NT2/D1 (cell line): ENCODE measurements at regions not wholly inside any gene's neighbourhood (a gene's known extent, or its start where the extent isn't known, plus 50 kb on each side); places are given as distances from the start of the nearest gene placed in this dataset.
"Not testable (repeated sequence)": the region's sequence is repeated elsewhere in the genome, so short reads cannot be mapped to it uniquely, and the experiment has no call there.

Experiments
- SUZ12 ChIP-seq: IDR thresholded peaks from 2 replicates; pipeline ENCODE4 v1.6.1; 2011; ENCODE audit not compliant: insufficient read length, insufficient read depth; ENCODE audit errors: extremely low read depth
- YY1 ChIP-seq: IDR thresholded peaks from 2 replicates; pipeline ENCODE4 v1.6.1; 2011; ENCODE audit not compliant: insufficient read length, insufficient read depth

DNA sequence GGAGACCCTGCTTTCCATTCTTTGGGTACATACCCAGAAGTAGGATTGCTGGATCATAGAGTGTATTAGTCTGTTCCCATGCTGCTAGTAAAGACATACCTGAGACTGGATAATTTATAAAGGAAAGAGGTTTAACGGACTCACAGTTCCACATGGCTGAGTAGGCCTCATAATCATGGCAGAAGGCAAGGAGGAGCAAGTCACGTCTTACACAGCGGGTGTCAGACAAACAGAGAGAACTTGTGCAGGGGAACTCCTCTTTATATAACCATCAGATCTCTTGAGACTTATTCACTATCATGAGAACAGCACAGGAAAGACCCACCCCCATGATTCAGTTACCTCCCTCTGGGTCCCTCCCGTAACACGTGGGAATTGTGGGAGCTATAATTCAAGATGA is 87.7 kb upstream of the TOX2 start:
- not testable (repeated sequence) for TF ChIP-seq SUZ12, YY1
